H9 (cell line): ENCODE measurements at regions not wholly inside any gene's neighbourhood (a gene's known extent, or its start where the extent isn't known, plus 50 kb on each side); places are given as distances from the start of the nearest gene placed in this dataset.
A peak's percentile ranks its signal among the peaks of the same experiment; 100 is the strongest.

Experiments used
- DNase-seq: peaks from one replicate; pipeline ENCODE4 v3.0.0-alpha.2; 2017
- H2AFZ ChIP-seq: one replicate; pipeline ENCODE4 v1.6.1; 2013; ENCODE audit warnings: mild to moderate bottlenecking, low read length, control low read depth, moderate library complexity
- H2AK5ac ChIP-seq: 2 replicates; pipeline ENCODE4 v1.6.1; 2013; ENCODE audit warnings: low read length, control low read depth, mixed read lengths; ENCODE audit not compliant: insufficient read length
- H2BK120ac ChIP-seq: one replicate; pipeline ENCODE4 v1.6.1; 2013; ENCODE audit warnings: low read depth, mild to moderate bottlenecking, low read length, control low read depth, inconsistent platforms; ENCODE audit not compliant: poor library complexity, severe bottlenecking
- H2BK12ac ChIP-seq: 2 replicates; pipeline ENCODE4 v1.6.1; 2013; ENCODE audit warnings: low read length, control low read depth, mixed read lengths, low read depth; ENCODE audit not compliant: insufficient read length
- H2BK15ac ChIP-seq: 2 replicates; pipeline ENCODE4 v1.6.1; 2013; ENCODE audit warnings: low read depth, low read length, control low read depth
- H2BK20ac ChIP-seq: one replicate; pipeline ENCODE4 v1.6.1; 2013; ENCODE audit warnings: low read depth, mild to moderate bottlenecking, low read length, control low read depth, inconsistent platforms; ENCODE audit not compliant: poor library complexity, severe bottlenecking
- H2BK5ac ChIP-seq: 2 replicates; pipeline ENCODE4 v1.6.1; 2013; ENCODE audit warnings: low read length, control low read depth, mixed read lengths; ENCODE audit not compliant: insufficient read length
- H3K14ac ChIP-seq: 2 replicates; pipeline ENCODE4 v1.6.1; 2013; ENCODE audit warnings: low read length, control low read depth; ENCODE audit not compliant: insufficient read depth
- H3K18ac ChIP-seq: 2 replicates; pipeline ENCODE4 v1.6.1; 2013; ENCODE audit warnings: low read depth, mild to moderate bottlenecking, mixed read lengths, low read length, control low read depth; ENCODE audit not compliant: insufficient read length
- H3K23ac ChIP-seq: 2 replicates; pipeline ENCODE4 v1.6.1; 2013; ENCODE audit warnings: low read length, control low read depth, mixed read lengths, low read depth; ENCODE audit not compliant: insufficient read length
- H3K23me2 ChIP-seq: 2 replicates; pipeline ENCODE4 v1.6.1; 2013; ENCODE audit warnings: low read depth, mild to moderate bottlenecking, mixed read lengths, low read length, control low read depth; ENCODE audit not compliant: insufficient read length, poor library complexity, severe bottlenecking
- H3K27ac ChIP-seq: 2 replicates; pipeline ENCODE4 v1.5.1; 2013; ENCODE audit warnings: low read length, control low read depth, mixed read lengths, low read depth; ENCODE audit not compliant: insufficient read length
- H3K27me3 ChIP-seq: 2 replicates; pipeline ENCODE4 v1.6.1; 2013; ENCODE audit warnings: low read length, control low read depth, inconsistent platforms; ENCODE audit not compliant: insufficient read depth
- H3K4ac ChIP-seq: 2 replicates; pipeline ENCODE4 v1.6.1; 2013; ENCODE audit warnings: low read depth, mild to moderate bottlenecking, control low read depth, inconsistent platforms, low read length, moderate library complexity
- H3K4me1 ChIP-seq: 2 replicates; pipeline ENCODE4 v1.6.1; 2013; ENCODE audit warnings: low read length, control low read depth, inconsistent platforms; ENCODE audit not compliant: insufficient read depth
- H3K4me2 ChIP-seq: 2 replicates; pipeline ENCODE4 v1.6.1; 2013; ENCODE audit warnings: low read length, control low read depth, mixed read lengths; ENCODE audit not compliant: insufficient read length, insufficient read depth
- H3K56ac ChIP-seq: 2 replicates; pipeline ENCODE4 v1.6.1; 2013; ENCODE audit warnings: low read depth, mild to moderate bottlenecking, mixed read lengths, low read length, control low read depth; ENCODE audit not compliant: insufficient read length
- H3K79me1 ChIP-seq: 2 replicates; pipeline ENCODE4 v1.6.1; 2013; ENCODE audit warnings: low read depth, mild to moderate bottlenecking, moderate library complexity, low read length, control low read depth, inconsistent platforms; ENCODE audit not compliant: insufficient read depth, poor library complexity, severe bottlenecking
- H3K79me2 ChIP-seq: 2 replicates; pipeline ENCODE4 v1.6.1; 2013; ENCODE audit warnings: low read length, control low read depth, inconsistent platforms; ENCODE audit not compliant: insufficient read depth
- H3K9ac ChIP-seq: 2 replicates; pipeline ENCODE4 v1.6.1; 2013; ENCODE audit warnings: low read length, control low read depth, mixed read lengths; ENCODE audit not compliant: insufficient read length; ENCODE audit errors: extremely low read depth
- H3K9me3 ChIP-seq: one replicate; pipeline ENCODE4 v1.6.1; 2013; ENCODE audit warnings: low read depth, low read length, inconsistent platforms; ENCODE audit not compliant: control insufficient read depth
- H3T11ph ChIP-seq: one replicate; pipeline ENCODE4 v1.6.1; 2013; ENCODE audit warnings: mild to moderate bottlenecking, low read length, control low read depth, inconsistent platforms
- H4K20me1 ChIP-seq: one replicate; pipeline ENCODE4 v1.6.1; 2013; ENCODE audit not compliant: control insufficient read depth, insufficient read length, insufficient read depth
- H4K5ac ChIP-seq: 2 replicates; pipeline ENCODE4 v1.6.1; 2013; ENCODE audit warnings: low read depth, mild to moderate bottlenecking, mixed read lengths, low read length, control low read depth; ENCODE audit not compliant: insufficient read length
- H4K8ac ChIP-seq: replicated peaks from 2 replicates; pipeline ENCODE4 v1.6.1; 2013; ENCODE audit warnings: low read length, control low read depth, mixed read lengths, low read depth; ENCODE audit not compliant: insufficient read length
- H4K91ac ChIP-seq: 2 replicates; pipeline ENCODE4 v1.6.1; 2013; ENCODE audit warnings: low read depth, mild to moderate bottlenecking, moderate library complexity, mixed read lengths, low read length, control low read depth; ENCODE audit not compliant: insufficient read length
- H3K27ac Mint-ChIP-seq, 3 experiments: 2 replicates in 2 of 3; 3 replicates in 1 of 3; pipeline ENCODE4 v1.8.0; 2020 to 2021; ENCODE audit warnings: mixed read lengths in 3 of 3, mild to moderate bottlenecking in 1 of 3, moderate library complexity in 1 of 3
- H3K27me3 Mint-ChIP-seq: 2 replicates; pipeline ENCODE4 v1.8.0; 2021; ENCODE audit warnings: low read depth, mild to moderate bottlenecking, moderate library complexity, mixed read lengths
- H3K36me3 Mint-ChIP-seq, 3 experiments: 2 replicates in 2 of 3; 3 replicates in 1 of 3; pipeline ENCODE4 v1.8.0; 2020 to 2021; ENCODE audit warnings: low read depth in 3 of 3, mixed read lengths in 3 of 3; ENCODE audit not compliant: insufficient read depth in 1 of 3
- H3K4me1 Mint-ChIP-seq, 2 experiments: 2 replicates each; pipeline ENCODE4 v1.8.0; 2020; ENCODE audit warnings: mixed read lengths in 2 of 2
- H3K4me3 Mint-ChIP-seq, 2 experiments: 2 replicates in 1 of 2; 3 replicates in 1 of 2; pipeline ENCODE4 v1.8.0; 2020 to 2021; ENCODE audit warnings: mild to moderate bottlenecking in 2 of 2, mixed read lengths in 2 of 2, moderate library complexity in 1 of 2
- H3K9me3 Mint-ChIP-seq, 2 experiments: 2 replicates in 1 of 2; 3 replicates in 1 of 2; pipeline ENCODE4 v1.8.0; 2020; ENCODE audit warnings: mild to moderate bottlenecking in 2 of 2, mixed read lengths in 2 of 2, moderate library complexity in 1 of 2
- CTCF ChIP-seq: fragments of 200-600 bp; sonication (generic); conservative IDR thresholded peaks from 3 replicates; pipeline ENCODE4 v1.8.0; 2021; ENCODE audit warnings: antibody characterized with exemption, mild to moderate bottlenecking
- WGBS: extraction: QIAGEN DNeasy Blood & Tissue Kit; methylation state at CpG from one replicate; pipeline ENCODE4 v1.1.7; 2013; ENCODE audit warnings: missing lambda C conversion rate, low lambda C conversion rate, mixed read lengths; ENCODE audit not compliant: insufficient read length; ENCODE audit errors: extremely low coverage; 5-methylcytosine and 5-hydroxymethylcytosine counted together

DNA sequence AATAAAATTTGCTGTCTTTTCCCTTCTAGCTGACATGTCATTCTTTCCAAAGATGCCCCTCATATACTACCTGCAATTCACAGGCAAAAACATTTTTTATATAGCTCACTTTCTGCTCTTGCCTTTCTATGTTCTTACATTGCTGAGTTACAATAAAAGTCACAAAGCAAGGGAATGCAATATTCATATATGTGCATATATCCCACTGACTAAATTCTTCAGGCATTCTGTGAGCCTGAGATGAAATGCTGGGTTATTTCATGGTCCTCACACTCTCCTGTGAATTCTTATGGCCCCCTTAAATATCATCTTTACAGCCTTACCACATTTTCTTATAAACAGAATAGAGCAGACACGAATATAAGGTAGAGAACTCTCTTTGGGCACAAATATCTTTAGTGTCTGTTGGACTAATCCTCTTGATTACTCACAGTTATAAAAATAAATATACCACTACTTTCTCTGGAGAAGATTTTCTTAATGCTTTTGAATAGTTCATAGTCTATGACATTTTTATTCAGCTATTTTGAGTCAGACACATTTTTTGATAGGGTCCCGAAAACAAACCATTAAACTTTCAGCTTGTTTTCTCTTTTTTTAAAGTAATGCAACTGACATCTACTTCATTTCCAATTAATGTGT lies 84.1 kb upstream of the H2AZ1 start:
- Histone ChIP-seq H3K4me2 (no peak overlapping the region), H2BK15ac (no peak overlapping the region), H4K5ac (no peak overlapping the region), H2BK20ac (no peak overlapping the region), H4K91ac (no peak overlapping the region), H3T11ph (no peak overlapping the region), H3K27me3 (no peaks in the 10 kb centered on the region), H3K56ac (no peak overlapping the region), H3K9me3 (no peaks in the 10 kb centered on the region), H2BK120ac (no peak overlapping the region), H3K79me2 (no peaks in the 10 kb centered on the region), H2BK12ac (no peak overlapping the region), H3K9ac (no peak overlapping the region), H3K23me2 (no peaks in the 10 kb centered on the region), H2AK5ac (no peak overlapping the region), H2BK5ac (no peak overlapping the region), H3K14ac (no peak overlapping the region), H4K20me1 (no peaks in the 10 kb centered on the region), H3K79me1 (no peaks in the 10 kb centered on the region), H3K18ac (no peak overlapping the region), H3K4me1 (no peaks in the 10 kb centered on the region), H3K4ac (no peak overlapping the region), H3K23ac (no peak overlapping the region), H4K8ac (no peak overlapping the region), H2AFZ (no peak overlapping the region), H3K27ac (no peak overlapping the region)
- DNase-seq: no peak
- Mint-ChIP-seq H3K4me1 (peaks cover 0 to 3% of the 10 kb centered on the region in 2 experiments; a peak in 2 of 4 replicates), H3K4me3 (no peak overlapping the region), H3K36me3 (peaks cover 9 to 20% (median 9%) of the 10 kb centered on the region in 3 experiments; a peak in 6 of 7 replicates), H3K27ac (peak overlapping the region in 1 of 3 experiments; percentile 86; a peak in 1 of 7 replicates), H3K9me3 (peaks cover 18 to 22% of the 10 kb centered on the region in 2 experiments), H3K27me3 (no peaks in the 10 kb centered on the region)
- no peak for TF ChIP-seq CTCF
- no CpG with 5 or more reads among the region's 2 CpGs for WGBS
